Subcutaneous abdominal adipose tissue (tissue), 5 donors: ENCODE measurements at regions not wholly inside any gene's neighbourhood (a gene's known extent, or its start where the extent isn't known, plus 50 kb on each side); places are given as distances from the start of the nearest gene placed in this dataset.

ENCODE experiments used
- H3K27ac ChIP-seq: one replicate; pipeline ENCODE4 v1.7.0; 2013; ENCODE audit warnings: low read depth, mild to moderate bottlenecking, inconsistent platforms, low read length, moderate library complexity
- H3K27me3 ChIP-seq, 5 donors: one replicate each; pipeline ENCODE4 v1.7.0; 2013; ENCODE audit warnings: low read length in 5 of 5, inconsistent platforms in 1 of 5; ENCODE audit not compliant: control insufficient read depth in 5 of 5, insufficient read depth in 4 of 5
- H3K36me3 ChIP-seq, 5 donors: one replicate each; pipeline ENCODE4 v1.7.0; 2013; ENCODE audit warnings: low read length in 5 of 5; ENCODE audit not compliant: control insufficient read depth in 5 of 5, insufficient read depth in 5 of 5
- H3K4me1 ChIP-seq, 5 donors: one replicate each; pipeline ENCODE4 v1.7.0; 2013; ENCODE audit warnings: low read length in 5 of 5, mild to moderate bottlenecking in 3 of 5, moderate library complexity in 1 of 5; ENCODE audit not compliant: control insufficient read depth in 5 of 5, insufficient read depth in 5 of 5
- H3K4me3 ChIP-seq, 5 donors: one replicate each; pipeline ENCODE4 v1.7.0; 2013; ENCODE audit warnings: low read length in 5 of 5, low read depth in 1 of 5
- H3K9ac ChIP-seq, 5 donors: one replicate each; pipeline ENCODE4 v1.7.0; 2013; ENCODE audit warnings: low read length in 5 of 5, mild to moderate bottlenecking in 4 of 5, moderate library complexity in 3 of 5
- H3K9me3 ChIP-seq, 5 donors: one replicate each; pipeline ENCODE4 v1.7.0; 2013; ENCODE audit warnings: low read length in 5 of 5; ENCODE audit not compliant: control insufficient read depth in 5 of 5
- donor health status: healthy.
- donor health status: healthy.
- donor health status: healthy.
- donor health status: healthy.
- donor health status: healthy.

DNA sequence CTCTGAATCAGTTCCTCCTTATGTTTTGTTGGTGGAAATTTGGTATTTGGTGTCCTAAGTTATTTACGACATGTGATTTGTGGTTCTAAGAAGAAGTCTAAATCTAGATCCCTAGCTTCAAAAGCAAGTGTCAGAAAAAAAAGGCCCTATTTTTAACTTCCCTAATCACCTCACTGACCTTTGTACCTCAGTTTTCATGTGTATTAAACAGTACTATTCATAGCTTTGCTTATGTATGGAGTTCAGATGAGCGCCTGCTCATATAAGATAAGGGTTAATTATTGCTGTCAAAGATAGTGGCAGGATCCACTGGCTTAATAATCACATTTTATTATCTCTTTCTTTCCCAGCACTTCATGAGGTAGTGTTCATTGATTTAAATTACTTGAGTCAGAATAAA is 318.2 kb downstream of the PARP8 start:
- H3K4me1 ChIP-seq = no peaks in the 10 kb centered on the region
- peaks cover 0 to 3% (median 0%) of the 10 kb centered on the region in 5 donors for H3K9me3 ChIP-seq
- no peak overlapping the region for H3K9ac ChIP-seq
- H3K27ac ChIP-seq = no peak overlapping the region
- no peaks in the 10 kb centered on the region for H3K27me3 ChIP-seq
- no peak overlapping the region for H3K4me3 ChIP-seq
- no peaks in the 10 kb centered on the region for H3K36me3 ChIP-seq

DNA sequence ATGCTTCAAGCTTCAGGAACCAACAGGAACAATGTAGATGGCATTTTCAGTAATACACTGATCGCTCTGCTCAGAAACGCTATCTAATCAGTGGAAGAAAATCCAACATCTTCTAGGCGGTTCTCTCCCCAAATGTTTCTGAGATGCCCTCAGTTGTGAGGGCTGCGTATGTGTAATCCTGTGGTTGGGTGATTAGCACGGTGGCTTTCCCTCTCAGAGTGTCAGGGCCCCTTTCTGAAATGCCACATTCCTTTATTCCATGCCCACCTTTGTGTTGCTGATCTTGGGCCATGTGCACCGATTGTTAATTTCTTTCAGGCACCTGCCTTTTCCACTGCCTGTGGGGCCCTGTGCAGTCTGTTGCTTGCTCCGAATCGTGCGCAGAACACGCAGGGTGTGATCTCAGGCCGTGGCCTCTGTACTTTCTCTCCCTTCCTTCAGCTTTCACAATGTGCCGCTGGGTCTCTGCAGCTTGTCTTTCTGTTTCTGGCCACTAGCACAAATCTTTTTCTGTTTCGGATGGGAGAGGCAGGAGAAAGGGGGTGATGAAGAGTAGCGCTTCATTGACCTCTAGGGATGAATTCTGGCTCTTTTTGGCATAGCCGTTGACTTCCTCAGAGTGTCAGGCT is 324.0 kb downstream of the PARP8 start:
- Histone ChIP-seq H3K27ac (no peak overlapping the region), H3K27me3 (peaks cover 0 to 5% (median 0%) of the 10 kb centered on the region in 5 donors), H3K4me3 (no peak overlapping the region), H3K36me3 (no peaks in the 10 kb centered on the region), H3K9me3 (no peaks in the 10 kb centered on the region), H3K9ac (no peak overlapping the region), H3K4me1 (no peaks in the 10 kb centered on the region)

DNA sequence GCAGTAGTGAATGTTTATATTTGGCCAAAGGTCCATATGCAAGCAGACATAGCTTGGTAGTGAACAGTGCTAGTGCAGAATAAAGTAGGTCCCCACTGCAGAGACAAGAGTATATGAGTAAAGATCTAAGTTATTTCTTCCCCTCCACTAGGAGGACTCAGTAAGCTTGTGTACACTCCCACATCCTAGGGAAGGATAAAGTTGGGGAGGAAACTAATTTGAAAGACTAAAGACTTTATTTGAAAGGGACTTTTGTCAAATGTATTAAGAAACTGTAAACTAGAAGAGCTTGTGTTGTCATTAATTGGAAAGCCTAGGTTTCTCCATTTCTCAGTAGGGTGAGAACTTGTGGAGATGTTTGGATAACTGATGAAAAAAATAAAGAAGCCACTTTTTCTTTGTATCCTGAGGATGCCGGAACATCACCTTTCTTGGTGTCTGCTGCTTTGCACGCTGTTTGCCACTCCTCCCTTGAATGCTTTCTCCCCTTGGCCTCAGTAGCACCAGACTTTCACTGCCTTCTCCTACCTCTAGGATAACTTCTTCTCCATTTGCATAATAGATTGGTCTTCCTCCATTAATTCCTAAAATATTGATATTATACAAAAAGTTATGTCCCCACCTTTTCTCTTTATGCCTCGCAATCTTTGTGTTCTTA is 329.0 kb downstream of the PARP8 start:
- Histone ChIP-seq H3K4me3 (no peak overlapping the region), H3K27ac (no peak overlapping the region), H3K9me3 (no peaks in the 10 kb centered on the region), H3K36me3 (no peaks in the 10 kb centered on the region), H3K9ac (no peak overlapping the region), H3K4me1 (no peaks in the 10 kb centered on the region), H3K27me3 (peaks cover 0 to 5% (median 0%) of the 10 kb centered on the region in 5 donors)

DNA sequence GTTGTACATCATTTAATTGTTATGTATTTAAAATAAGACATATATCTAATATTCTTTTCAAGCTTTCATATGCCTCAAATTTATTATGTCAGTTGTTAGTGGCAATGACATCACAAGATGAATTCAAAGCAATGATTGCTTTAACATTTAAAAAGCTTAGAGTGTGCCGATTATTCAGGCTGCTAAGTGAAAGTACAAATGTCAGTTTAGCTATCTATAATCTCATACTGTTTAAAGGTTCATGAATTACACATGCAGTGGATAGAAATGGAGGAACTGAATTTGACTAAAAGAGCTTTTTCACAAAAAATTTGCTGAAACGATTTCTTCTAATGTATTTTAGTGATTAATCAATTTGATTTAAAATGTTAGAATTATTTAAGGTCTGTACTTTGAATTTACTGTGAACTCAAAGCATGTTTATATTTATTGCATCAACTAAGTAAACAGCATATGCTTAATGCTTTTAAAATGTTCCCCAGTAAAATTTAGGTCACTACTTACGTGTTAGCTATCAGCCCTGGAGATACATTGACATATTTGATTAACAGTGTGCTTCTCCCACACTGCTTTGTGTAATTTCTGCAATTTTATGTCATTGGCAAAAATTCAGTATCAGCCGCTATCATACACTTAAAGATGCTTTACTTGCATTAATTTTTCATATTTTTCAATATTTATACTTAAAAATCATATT is 334.9 kb downstream of the PARP8 start:
- Histone ChIP-seq H3K4me1 (no peaks in the 10 kb centered on the region), H3K27ac (no peak overlapping the region), H3K4me3 (no peak overlapping the region), H3K9ac (no peak overlapping the region), H3K36me3 (no peaks in the 10 kb centered on the region), H3K9me3 (no peaks in the 10 kb centered on the region), H3K27me3 (peaks cover 0 to 2% (median 0%) of the 10 kb centered on the region in 5 donors)

DNA sequence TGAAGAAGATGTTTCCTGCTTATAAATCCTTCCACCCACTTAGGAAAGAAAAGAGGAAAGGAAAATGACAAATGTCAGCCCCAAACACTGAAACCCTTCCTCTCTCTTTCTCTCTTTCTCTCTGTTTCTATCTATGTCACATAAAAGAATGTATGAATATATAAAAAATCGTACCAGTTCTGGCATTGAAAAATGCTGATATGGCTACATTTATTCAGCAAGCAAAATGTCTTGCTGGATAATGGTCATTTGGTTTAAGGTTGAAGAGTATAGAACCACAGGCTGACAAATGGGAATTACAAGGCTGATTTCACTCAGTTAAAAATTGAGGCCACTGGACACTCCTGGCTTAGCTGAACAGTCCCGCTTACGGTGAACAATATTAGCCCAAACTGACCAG is 335.9 kb downstream of the PARP8 start:
- no peaks in the 10 kb centered on the region for H3K4me1 ChIP-seq
- no peak overlapping the region for H3K9ac ChIP-seq
- no peaks in the 10 kb centered on the region for H3K9me3 ChIP-seq
- H3K4me3 ChIP-seq = no peak overlapping the region
- no peaks in the 10 kb centered on the region for H3K36me3 ChIP-seq
- H3K27ac ChIP-seq = no peak overlapping the region
- H3K27me3 ChIP-seq = peaks cover 0 to 2% (median 0%) of the 10 kb centered on the region in 5 donors

DNA sequence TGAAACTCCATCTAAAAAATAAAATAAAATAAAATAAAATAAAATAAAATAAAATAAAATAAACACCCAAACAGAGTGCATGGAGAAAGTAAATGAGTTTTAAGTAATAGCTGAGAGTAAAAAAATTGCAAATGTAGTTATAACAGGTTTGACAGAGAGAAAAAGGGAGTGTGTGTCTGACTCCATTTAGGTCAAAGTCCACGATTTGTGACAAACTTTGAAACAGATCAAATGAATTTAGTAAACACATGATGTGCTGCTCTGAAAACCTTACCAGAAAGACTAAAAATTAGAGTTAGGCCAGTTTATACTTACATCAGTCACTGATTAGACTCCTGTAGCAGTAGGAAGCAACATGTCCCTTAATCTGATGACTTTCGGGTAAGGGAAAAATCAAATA is 346.6 kb downstream of the PARP8 start:
- H3K4me3 ChIP-seq = no peak overlapping the region
- H3K9ac ChIP-seq = no peak overlapping the region
- H3K27ac ChIP-seq = no peak overlapping the region
- H3K36me3 ChIP-seq = no peaks in the 10 kb centered on the region
- H3K27me3 ChIP-seq = no peaks in the 10 kb centered on the region
- H3K4me1 ChIP-seq = no peaks in the 10 kb centered on the region
- no peaks in the 10 kb centered on the region for H3K9me3 ChIP-seq

DNA sequence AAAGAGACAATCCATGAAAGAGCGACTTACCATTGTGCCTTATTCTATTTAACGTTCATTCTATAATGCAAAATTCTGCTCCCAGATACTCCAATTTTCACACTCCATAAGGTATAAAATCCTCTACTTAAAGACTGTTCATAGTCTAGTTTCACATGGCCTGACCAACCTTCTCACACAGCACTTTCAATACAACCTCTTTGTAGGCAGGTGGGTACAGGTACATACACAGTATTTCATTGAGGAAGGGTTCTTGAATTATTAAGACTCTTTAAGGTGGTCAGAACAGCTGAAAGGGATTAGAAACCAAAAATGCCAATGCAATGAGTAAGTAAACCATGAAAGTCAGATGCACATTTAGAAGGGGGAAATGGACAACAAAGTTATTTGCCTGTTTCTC is 352.0 kb downstream of the PARP8 start:
- H3K9ac ChIP-seq = no peak overlapping the region
- H3K9me3 ChIP-seq = no peaks in the 10 kb centered on the region
- no peaks in the 10 kb centered on the region for H3K27me3 ChIP-seq
- no peaks in the 10 kb centered on the region for H3K36me3 ChIP-seq
- H3K4me1 ChIP-seq = no peaks in the 10 kb centered on the region
- no peak overlapping the region for H3K27ac ChIP-seq
- no peak overlapping the region for H3K4me3 ChIP-seq

DNA sequence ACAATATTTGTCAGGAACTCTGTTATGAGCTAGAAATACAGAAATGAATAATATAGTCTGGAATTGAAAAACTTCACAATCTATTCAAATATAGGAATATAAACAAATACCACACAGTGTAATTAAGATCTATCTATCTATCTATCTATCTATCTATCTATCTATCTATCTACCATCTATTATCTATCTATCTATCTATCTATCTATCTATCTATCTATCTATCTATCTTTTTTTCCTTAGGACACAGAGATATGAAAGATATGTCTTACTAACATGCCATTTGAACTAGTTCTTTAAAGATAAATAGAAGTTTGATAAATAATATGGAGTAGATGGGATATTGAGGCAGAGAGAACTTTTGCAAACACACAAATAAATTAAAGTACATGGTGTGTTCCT is 357.8 kb downstream of the PARP8 start:
- Histone ChIP-seq H3K36me3 (no peaks in the 10 kb centered on the region), H3K27ac (no peak overlapping the region), H3K4me3 (no peak overlapping the region), H3K4me1 (no peaks in the 10 kb centered on the region), H3K9ac (no peak overlapping the region), H3K9me3 (peaks cover 0 to 3% (median 0%) of the 10 kb centered on the region in 5 donors), H3K27me3 (no peaks in the 10 kb centered on the region)

DNA sequence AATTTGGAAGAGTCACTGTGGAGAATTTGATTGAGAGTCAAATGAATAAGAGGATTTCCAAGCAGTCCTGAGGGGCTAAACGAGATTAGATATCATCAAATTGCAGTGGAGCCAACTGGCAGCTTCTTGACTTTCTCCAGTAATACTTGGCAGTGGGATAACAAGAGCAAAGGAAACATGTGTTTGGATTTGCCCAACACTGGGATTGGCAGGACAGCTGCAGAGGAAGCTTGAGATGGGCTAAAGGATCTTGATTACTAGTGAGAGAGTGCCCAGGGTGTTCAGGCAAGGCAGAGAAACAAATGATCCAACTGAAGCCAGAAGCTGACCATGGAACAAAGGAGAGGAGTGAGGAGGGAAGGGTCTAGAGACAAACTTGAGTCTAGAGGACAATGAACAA is 356.0 kb upstream of the ISL1 start:
- Histone ChIP-seq H3K9ac (no peak overlapping the region), H3K27ac (no peak overlapping the region), H3K27me3 (no peaks in the 10 kb centered on the region), H3K4me1 (no peaks in the 10 kb centered on the region), H3K9me3 (peaks cover 0 to 3% (median 0%) of the 10 kb centered on the region in 5 donors), H3K36me3 (no peaks in the 10 kb centered on the region), H3K4me3 (no peak overlapping the region)

DNA sequence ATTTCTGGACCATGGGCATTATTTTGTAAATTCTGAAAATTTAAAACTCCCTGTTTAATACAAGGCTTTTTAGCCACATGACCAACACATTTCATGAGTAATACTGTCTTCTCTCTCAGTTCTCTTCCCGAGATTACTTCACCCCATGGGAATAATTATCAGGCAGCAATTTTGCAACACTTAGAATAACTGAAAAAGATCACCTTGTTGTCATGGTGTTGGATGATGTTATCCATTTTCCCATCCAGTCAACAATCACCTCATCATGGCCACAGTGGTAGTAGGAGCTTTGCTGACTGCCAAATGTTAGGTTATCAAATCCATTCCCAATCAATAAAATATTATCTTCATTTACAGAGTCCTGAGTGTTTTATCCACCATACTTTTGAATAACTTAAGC is 354.9 kb upstream of the ISL1 start:
- no peak overlapping the region for H3K4me3 ChIP-seq
- no peak overlapping the region for H3K9ac ChIP-seq
- no peaks in the 10 kb centered on the region for H3K27me3 ChIP-seq
- no peaks in the 10 kb centered on the region for H3K4me1 ChIP-seq
- no peaks in the 10 kb centered on the region for H3K36me3 ChIP-seq
- peaks cover 0 to 3% (median 0%) of the 10 kb centered on the region in 5 donors for H3K9me3 ChIP-seq
- H3K27ac ChIP-seq = no peak overlapping the region
